ENCODE measurements at regions not wholly inside any gene's neighbourhood (a gene's known extent, or its start where the extent isn't known, plus 50 kb on each side); places are given as distances from the start of the nearest gene placed in this dataset.

DNA sequence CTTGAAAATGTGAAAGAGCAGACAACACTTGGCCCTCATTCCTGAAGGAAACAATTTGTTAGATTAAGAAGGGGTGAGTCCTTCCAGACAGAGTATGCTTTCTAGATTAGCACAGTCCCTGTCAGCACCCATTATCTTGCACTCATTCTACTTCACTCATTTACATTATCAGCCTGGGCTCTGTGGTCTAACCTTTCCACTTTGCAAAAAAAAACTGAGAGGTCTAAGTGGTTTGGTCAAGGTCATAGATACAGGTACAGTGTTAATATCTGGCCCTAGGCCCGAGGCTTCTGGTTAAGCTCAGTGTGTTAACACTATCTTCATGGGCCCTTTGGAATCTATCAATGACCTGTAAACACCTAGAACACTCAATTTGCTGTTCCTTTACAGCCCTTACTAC is 123.4 kb upstream of the LRRN1 start:
- POLR2A ChIA-PET, result no interaction called here
- Histone ChIP-seq H3K9me3 (no peaks in the 10 kb centered on the region), H3K4me1 (no peaks in the 10 kb centered on the region), H3K4me2 (no peak overlapping the region), H3K4me3 (no peak overlapping the region), H3K27ac (no peak overlapping the region)
- no peak for TF ChIP-seq POLR2AphosphoS2 (conservative IDR thresholded peaks at IDR 0.05; ENCODE audit: low read length)
- no peak for TF ChIP-seq KDM1A (IDR thresholded peaks at IDR 0.05; ENCODE audit: low read depth)
- TF ChIP-seq, protein P1, sequence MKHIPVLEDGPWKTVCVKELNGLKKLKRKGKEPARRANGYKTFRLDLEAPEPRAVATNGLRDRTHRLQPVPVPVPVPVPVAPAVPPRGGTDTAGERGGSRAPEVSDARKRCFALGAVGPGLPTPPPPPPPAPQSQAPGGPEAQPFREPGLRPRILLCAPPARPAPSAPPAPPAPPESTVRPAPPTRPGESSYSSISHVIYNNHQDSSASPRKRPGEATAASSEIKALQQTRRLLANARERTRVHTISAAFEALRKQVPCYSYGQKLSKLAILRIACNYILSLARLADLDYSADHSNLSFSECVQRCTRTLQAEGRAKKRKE (CRISPR knock-in tag; IDR thresholded peaks at IDR 0.05; ENCODE audit: low read depth), result no peak
- no peak for TF ChIP-seq RAD21 (conservative IDR thresholded peaks at IDR 0.05 in 1 of 2, IDR thresholded peaks at IDR 0.05 in 1 of 2)
- TF ChIP-seq JUNB (IDR thresholded peaks at IDR 0.05), result no peak
- TF ChIP-seq, protein P2, sequence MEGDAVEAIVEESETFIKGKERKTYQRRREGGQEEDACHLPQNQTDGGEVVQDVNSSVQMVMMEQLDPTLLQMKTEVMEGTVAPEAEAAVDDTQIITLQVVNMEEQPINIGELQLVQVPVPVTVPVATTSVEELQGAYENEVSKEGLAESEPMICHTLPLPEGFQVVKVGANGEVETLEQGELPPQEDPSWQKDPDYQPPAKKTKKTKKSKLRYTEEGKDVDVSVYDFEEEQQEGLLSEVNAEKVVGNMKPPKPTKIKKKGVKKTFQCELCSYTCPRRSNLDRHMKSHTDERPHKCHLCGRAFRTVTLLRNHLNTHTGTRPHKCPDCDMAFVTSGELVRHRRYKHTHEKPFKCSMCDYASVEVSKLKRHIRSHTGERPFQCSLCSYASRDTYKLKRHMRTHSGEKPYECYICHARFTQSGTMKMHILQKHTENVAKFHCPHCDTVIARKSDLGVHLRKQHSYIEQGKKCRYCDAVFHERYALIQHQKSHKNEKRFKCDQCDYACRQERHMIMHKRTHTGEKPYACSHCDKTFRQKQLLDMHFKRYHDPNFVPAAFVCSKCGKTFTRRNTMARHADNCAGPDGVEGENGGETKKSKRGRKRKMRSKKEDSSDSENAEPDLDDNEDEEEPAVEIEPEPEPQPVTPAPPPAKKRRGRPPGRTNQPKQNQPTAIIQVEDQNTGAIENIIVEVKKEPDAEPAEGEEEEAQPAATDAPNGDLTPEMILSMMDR (IDR thresholded peaks at IDR 0.05), result no peak
- TF ChIP-seq EP300 (IDR thresholded peaks at IDR 0.05), result no peak
- TF ChIP-seq, protein P3, sequence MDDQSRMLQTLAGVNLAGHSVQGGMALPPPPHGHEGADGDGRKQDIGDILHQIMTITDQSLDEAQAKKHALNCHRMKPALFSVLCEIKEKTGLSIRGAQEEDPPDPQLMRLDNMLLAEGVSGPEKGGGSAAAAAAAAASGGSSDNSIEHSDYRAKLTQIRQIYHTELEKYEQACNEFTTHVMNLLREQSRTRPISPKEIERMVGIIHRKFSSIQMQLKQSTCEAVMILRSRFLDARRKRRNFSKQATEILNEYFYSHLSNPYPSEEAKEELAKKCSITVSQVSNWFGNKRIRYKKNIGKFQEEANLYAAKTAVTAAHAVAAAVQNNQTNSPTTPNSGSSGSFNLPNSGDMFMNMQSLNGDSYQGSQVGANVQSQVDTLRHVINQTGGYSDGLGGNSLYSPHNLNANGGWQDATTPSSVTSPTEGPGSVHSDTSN (IDR thresholded peaks at IDR 0.05), result no peak
- TF ChIP-seq, protein P4, sequence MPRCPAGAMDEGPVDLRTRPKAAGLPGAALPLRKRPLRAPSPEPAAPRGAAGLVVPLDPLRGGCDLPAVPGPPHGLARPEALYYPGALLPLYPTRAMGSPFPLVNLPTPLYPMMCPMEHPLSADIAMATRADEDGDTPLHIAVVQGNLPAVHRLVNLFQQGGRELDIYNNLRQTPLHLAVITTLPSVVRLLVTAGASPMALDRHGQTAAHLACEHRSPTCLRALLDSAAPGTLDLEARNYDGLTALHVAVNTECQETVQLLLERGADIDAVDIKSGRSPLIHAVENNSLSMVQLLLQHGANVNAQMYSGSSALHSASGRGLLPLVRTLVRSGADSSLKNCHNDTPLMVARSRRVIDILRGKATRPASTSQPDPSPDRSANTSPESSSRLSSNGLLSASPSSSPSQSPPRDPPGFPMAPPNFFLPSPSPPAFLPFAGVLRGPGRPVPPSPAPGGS (IDR thresholded peaks at IDR 0.05), result no peak
- TF ChIP-seq TP53 (CRISPR knock-in tag; IDR thresholded peaks at IDR 0.05), result no peak
- no peak for TF ChIP-seq EHMT2 (IDR thresholded peaks at IDR 0.05; ENCODE audit: low read depth)
- no peak for TF ChIP-seq FOXS1 (CRISPR knock-in tag; IDR thresholded peaks at IDR 0.05)
- TF ChIP-seq, protein P5, sequence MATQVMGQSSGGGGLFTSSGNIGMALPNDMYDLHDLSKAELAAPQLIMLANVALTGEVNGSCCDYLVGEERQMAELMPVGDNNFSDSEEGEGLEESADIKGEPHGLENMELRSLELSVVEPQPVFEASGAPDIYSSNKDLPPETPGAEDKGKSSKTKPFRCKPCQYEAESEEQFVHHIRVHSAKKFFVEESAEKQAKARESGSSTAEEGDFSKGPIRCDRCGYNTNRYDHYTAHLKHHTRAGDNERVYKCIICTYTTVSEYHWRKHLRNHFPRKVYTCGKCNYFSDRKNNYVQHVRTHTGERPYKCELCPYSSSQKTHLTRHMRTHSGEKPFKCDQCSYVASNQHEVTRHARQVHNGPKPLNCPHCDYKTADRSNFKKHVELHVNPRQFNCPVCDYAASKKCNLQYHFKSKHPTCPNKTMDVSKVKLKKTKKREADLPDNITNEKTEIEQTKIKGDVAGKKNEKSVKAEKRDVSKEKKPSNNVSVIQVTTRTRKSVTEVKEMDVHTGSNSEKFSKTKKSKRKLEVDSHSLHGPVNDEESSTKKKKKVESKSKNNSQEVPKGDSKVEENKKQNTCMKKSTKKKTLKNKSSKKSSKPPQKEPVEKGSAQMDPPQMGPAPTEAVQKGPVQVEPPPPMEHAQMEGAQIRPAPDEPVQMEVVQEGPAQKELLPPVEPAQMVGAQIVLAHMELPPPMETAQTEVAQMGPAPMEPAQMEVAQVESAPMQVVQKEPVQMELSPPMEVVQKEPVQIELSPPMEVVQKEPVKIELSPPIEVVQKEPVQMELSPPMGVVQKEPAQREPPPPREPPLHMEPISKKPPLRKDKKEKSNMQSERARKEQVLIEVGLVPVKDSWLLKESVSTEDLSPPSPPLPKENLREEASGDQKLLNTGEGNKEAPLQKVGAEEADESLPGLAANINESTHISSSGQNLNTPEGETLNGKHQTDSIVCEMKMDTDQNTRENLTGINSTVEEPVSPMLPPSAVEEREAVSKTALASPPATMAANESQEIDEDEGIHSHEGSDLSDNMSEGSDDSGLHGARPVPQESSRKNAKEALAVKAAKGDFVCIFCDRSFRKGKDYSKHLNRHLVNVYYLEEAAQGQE (IDR thresholded peaks at IDR 0.05), result no peak
- TF ChIP-seq BHLHE40 (IDR thresholded peaks at IDR 0.05; ENCODE audit: low read depth, low read length), result no peak
- TF ChIP-seq, protein P6, sequence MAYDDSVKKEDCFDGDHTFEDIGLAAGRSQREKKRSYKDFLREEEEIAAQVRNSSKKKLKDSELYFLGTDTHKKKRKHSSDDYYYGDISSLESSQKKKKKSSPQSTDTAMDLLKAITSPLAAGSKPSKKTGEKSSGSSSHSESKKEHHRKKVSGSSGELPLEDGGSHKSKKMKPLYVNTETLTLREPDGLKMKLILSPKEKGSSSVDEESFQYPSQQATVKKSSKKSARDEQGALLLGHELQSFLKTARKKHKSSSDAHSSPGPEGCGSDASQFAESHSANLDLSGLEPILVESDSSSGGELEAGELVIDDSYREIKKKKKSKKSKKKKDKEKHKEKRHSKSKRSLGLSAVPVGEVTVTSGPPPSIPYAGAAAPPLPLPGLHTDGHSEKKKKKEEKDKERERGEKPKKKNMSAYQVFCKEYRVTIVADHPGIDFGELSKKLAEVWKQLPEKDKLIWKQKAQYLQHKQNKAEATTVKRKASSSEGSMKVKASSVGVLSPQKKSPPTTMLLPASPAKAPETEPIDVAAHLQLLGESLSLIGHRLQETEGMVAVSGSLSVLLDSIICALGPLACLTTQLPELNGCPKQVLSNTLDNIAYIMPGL (CRISPR knock-in tag; IDR thresholded peaks at IDR 0.05; ENCODE audit: borderline replicate concordance), result no peak
- TF ChIP-seq HEYL (CRISPR knock-in tag; IDR thresholded peaks at IDR 0.05), result no peak
- no peak for TF ChIP-seq RARB (CRISPR knock-in tag; IDR thresholded peaks at IDR 0.05)
- TF ChIP-seq, protein P7, sequence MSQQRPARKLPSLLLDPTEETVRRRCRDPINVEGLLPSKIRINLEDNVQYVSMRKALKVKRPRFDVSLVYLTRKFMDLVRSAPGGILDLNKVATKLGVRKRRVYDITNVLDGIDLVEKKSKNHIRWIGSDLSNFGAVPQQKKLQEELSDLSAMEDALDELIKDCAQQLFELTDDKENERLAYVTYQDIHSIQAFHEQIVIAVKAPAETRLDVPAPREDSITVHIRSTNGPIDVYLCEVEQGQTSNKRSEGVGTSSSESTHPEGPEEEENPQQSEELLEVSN (IDR thresholded peaks at IDR 0.05; ENCODE audit: borderline replicate concordance, low read depth), result no peak
- no peak for FAIRE-seq
- no peak for DNase-seq (ENCODE audit: low read depth in 1 of 2, low spot score in 1 of 2)
- WGBS (ENCODE audit: missing lambda C conversion rate), result 0% methylated on average over 1 of the region's 1 CpG
- no peak for ATAC-seq
- CTCF ChIA-PET, result no interaction called here

Data from A549 (cell line).